Endodermal cell (in vitro differentiated cells): ENCODE measurements at regions not wholly inside any gene's neighbourhood (a gene's known extent, or its start where the extent isn't known, plus 50 kb on each side); places are given as distances from the start of the nearest gene placed in this dataset.

Experiments
- DNase-seq: peaks from one replicate; pipeline ENCODE4 v3.0.0-alpha.2; 2017
- H3K27ac ChIP-seq: 2 replicates; pipeline ENCODE4 v1.5.1; 2013; ENCODE audit warnings: mild to moderate bottlenecking, low read depth, low read length, moderate library complexity
- H3K27me3 ChIP-seq: 2 replicates; pipeline ENCODE4 v1.6.1; 2013; ENCODE audit warnings: mild to moderate bottlenecking, low read length, moderate library complexity; ENCODE audit not compliant: insufficient read depth, control insufficient read depth, poor library complexity, severe bottlenecking
- H3K36me3 ChIP-seq: 2 replicates; pipeline ENCODE4 v1.7.0; 2013; ENCODE audit warnings: mild to moderate bottlenecking, low read length, moderate library complexity; ENCODE audit not compliant: control insufficient read depth, insufficient read depth
- H3K4me1 ChIP-seq: one replicate; pipeline ENCODE4 v1.7.0; 2013; ENCODE audit warnings: low read length; ENCODE audit not compliant: control insufficient read depth, insufficient read depth
- H3K4me3 ChIP-seq: 2 replicates; pipeline ENCODE4 v1.5.1; 2013; ENCODE audit warnings: mild to moderate bottlenecking, low read length, moderate library complexity
- H3K9ac ChIP-seq: 2 replicates; pipeline ENCODE4 v1.6.1; 2013; ENCODE audit warnings: mild to moderate bottlenecking, low read length, moderate library complexity; ENCODE audit not compliant: poor library complexity, severe bottlenecking; ENCODE audit errors: extremely low read depth
- H3K9me3 ChIP-seq: 2 replicates; pipeline ENCODE4 v1.6.1; 2013; ENCODE audit warnings: mild to moderate bottlenecking, low read length, moderate library complexity; ENCODE audit not compliant: control insufficient read depth
- H3K27ac Mint-ChIP-seq: 2 replicates; pipeline ENCODE4 v1.8.0; 2020; ENCODE audit warnings: mixed read lengths
- H3K27me3 Mint-ChIP-seq: 2 replicates; pipeline ENCODE4 v1.8.0; 2021; ENCODE audit warnings: mild to moderate bottlenecking, mixed read lengths; ENCODE audit not compliant: insufficient read depth
- H3K36me3 Mint-ChIP-seq: 2 replicates; pipeline ENCODE4 v1.8.0; 2020; ENCODE audit warnings: low read depth, mixed read lengths
- H3K4me1 Mint-ChIP-seq: 2 replicates; pipeline ENCODE4 v1.8.0; 2020; ENCODE audit warnings: mixed read lengths
- H3K4me3 Mint-ChIP-seq: 2 replicates; pipeline ENCODE4 v1.8.0; 2020; ENCODE audit warnings: mild to moderate bottlenecking, moderate library complexity, mixed read lengths
- H3K9me3 Mint-ChIP-seq: 2 replicates; pipeline ENCODE4 v1.8.0; 2020; ENCODE audit warnings: mild to moderate bottlenecking, mixed read lengths
- CTCF ChIP-seq: fragments of 200-600 bp; sonication (generic); conservative IDR thresholded peaks from 2 replicates; pipeline ENCODE4 v1.5.0; 2021; ENCODE audit warnings: antibody characterized with exemption, mild to moderate bottlenecking
- WGBS, 2 experiments: methylation state at CpG; one replicate each; pipeline versions ENCODE4 v1.1.5 to v1.1.7; 2013; ENCODE audit warnings: missing lambda C conversion rate in 2 of 2, mixed read lengths in 1 of 2; ENCODE audit not compliant: insufficient coverage in 1 of 2, insufficient read length in 1 of 2; 5-methylcytosine and 5-hydroxymethylcytosine counted together

DNA sequence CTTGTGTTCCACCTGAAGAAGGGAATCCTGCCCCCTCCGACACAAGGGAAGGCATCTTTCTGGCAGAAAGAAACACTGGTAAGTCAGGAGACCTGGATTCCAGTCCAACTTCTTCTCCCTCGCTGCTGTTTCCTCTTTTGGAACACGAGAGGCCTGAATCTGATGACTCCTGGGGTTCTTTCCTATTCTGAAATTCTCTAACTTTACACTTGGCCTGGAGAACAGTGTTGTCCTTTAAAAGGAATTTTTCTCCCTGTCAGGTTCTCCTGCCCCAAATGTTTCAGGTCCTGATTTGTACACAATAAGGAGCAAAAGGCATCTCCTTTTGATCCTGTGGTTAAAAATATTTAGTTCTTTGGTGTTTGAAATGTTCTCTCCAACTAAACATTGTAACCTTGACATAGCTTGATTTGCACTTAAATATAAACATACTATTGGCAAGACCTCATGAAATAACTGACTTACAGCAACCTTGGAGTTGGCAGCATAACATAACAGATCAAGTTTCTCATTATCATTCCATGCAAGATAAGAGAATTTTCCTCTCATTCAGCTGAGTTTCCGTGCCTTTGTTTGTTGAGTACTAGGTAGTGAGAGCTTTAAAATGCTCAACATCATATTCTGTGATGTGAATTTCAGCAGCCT, 244.8 kb downstream of the COG6 start:
- Mint-ChIP-seq H3K27ac (no peak overlapping the region), H3K27me3 (no peaks in the 10 kb centered on the region), H3K4me3 (no peak overlapping the region), H3K36me3 (no peaks in the 10 kb centered on the region), H3K9me3 (no peaks in the 10 kb centered on the region), H3K4me1 (peaks cover 9% of the 10 kb centered on the region)
- Histone ChIP-seq H3K36me3 (no peaks in the 10 kb centered on the region), H3K27me3 (no peaks in the 10 kb centered on the region), H3K9me3 (no peaks in the 10 kb centered on the region), H3K4me1 (no peaks in the 10 kb centered on the region), H3K4me3 (no peak overlapping the region), H3K9ac (no peak overlapping the region), H3K27ac (no peak overlapping the region)
- no peak for DNase-seq
- 87 to 96% methylated on average over 3 of the region's 4 CpGs for WGBS, 2 experiments
- no peak for TF ChIP-seq CTCF

GRCh38 chr13:39904959-39905358, 249.5 kb downstream of the COG6 start:
- DNase-seq, result no peak
- Histone ChIP-seq H3K9me3 (no peaks in the 10 kb centered on the region), H3K27ac (no peak overlapping the region), H3K4me1 (no peaks in the 10 kb centered on the region), H3K9ac (no peak overlapping the region), H3K27me3 (no peaks in the 10 kb centered on the region), H3K36me3 (no peaks in the 10 kb centered on the region), H3K4me3 (no peak overlapping the region)
- Mint-ChIP-seq H3K27ac (no peak overlapping the region), H3K27me3 (no peaks in the 10 kb centered on the region), H3K4me3 (no peak overlapping the region), H3K36me3 (no peaks in the 10 kb centered on the region), H3K9me3 (no peaks in the 10 kb centered on the region), H3K4me1 (peaks cover 10% of the 10 kb centered on the region)
- 95 to 100% methylated on average over 2 of the region's 2 CpGs for WGBS, 2 experiments
- TF ChIP-seq CTCF, result no peak

GRCh38 chr13:39909634-39910033, 254.2 kb downstream of the COG6 start:
- Mint-ChIP-seq H3K4me1 (peaks cover 14% of the 10 kb centered on the region), H3K36me3 (no peaks in the 10 kb centered on the region), H3K27me3 (no peaks in the 10 kb centered on the region), H3K4me3 (no peak overlapping the region), H3K27ac (no peak overlapping the region), H3K9me3 (no peaks in the 10 kb centered on the region)
- H3K9me3 ChIP-seq, result no peaks in the 10 kb centered on the region
- DNase-seq, result no peak
- no peak overlapping the region for H3K9ac ChIP-seq
- H3K4me3 ChIP-seq, result peak overlapping the region; percentile 37
- no peaks in the 10 kb centered on the region for H3K36me3 ChIP-seq
- no peaks in the 10 kb centered on the region for H3K27me3 ChIP-seq
- H3K4me1 ChIP-seq, result no peaks in the 10 kb centered on the region
- H3K27ac ChIP-seq, result no peak overlapping the region
- no peak for TF ChIP-seq CTCF
- 84 to 93% methylated on average over 2 of the region's 3 CpGs for whole genome bisulfite sequencing, 2 experiments
